ENCODE measurements at regions not wholly inside any gene's neighbourhood (a gene's known extent, or its start where the extent isn't known, plus 50 kb on each side); places are given as distances from the start of the nearest gene placed in this dataset.

DNA sequence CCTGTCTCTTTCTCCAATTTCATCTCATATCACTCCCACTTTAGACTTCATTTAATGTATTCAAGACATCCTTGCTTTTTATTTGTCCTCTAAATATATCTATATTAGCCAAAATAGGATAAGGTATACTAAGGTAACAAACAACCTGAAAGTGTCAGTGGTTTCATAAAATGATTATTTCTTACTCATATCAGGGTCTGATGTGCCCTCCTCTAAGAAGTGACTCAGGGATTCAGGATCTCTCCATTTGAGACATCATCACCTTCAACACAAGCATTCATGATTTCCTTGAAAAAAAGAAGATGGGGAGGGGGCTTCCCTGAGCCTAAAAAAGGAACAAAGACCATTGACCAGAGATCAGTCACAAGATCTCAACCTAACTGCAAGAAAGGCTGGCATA, 131.4 kb upstream of the POU2AF2 start:
- Histone ChIP-seq H4K20me1 (ENCODE audit: insufficient read depth) (no peaks in the 10 kb centered on the region; the same call in 1 of the 2 replicates), H3K27me3 (ENCODE audit: insufficient read depth, low read length) (peaks cover 4% of the 10 kb centered on the region; the same call in 1 of the 2 replicates), H3K4me3 (replicated peaks in 1 of 2; ENCODE audit: low read depth in 1 of 2, low read length in 2 of 2) (no peak overlapping the region), H3K9me3 (ENCODE audit: control insufficient read depth in 1 of 2, insufficient read depth in 1 of 2, low read depth in 1 of 2, low read length in 2 of 2) (no peaks in the 10 kb centered on the region), H3K9ac (ENCODE audit: low read length) (no peak overlapping the region), H3K27ac (ENCODE audit: low read depth, low read length) (no peak overlapping the region), H3K36me3 (ENCODE audit: control insufficient read depth in 1 of 2, insufficient read depth in 2 of 2, low read length in 2 of 2) (no peaks in the 10 kb centered on the region), H3K4me1 (ENCODE audit: control insufficient read depth in 1 of 2, insufficient read depth in 2 of 2, low read length in 2 of 2) (no peaks in the 10 kb centered on the region), H3K4me2 (ENCODE audit: low read length) (no peak overlapping the region), H2AFZ (ENCODE audit: low read depth, low read length, poor library complexity, severe bottlenecking) (no peak overlapping the region), H3K79me2 (ENCODE audit: insufficient read depth, low read length) (no peaks in the 10 kb centered on the region), H3K9me2 (ENCODE audit: insufficient read depth) (no peaks in the 10 kb centered on the region)
- CTCF ChIA-PET = no interaction called here
- no peak for DNase-seq (ENCODE audit: low read depth, low spot score)
- RAD21 ChIA-PET (ENCODE audit: low non-redundant PET in 1 of 2, low total read pairs in 2 of 2, uncharacterized antibody in 2 of 2, unreplicated experiment in 2 of 2) = no interaction called here
- BruUV-seq (replicated peaks) = no TSS peak
- intact Hi-C loops (cut with micrococcal nuclease) = no loop called here
- no peak for ATAC-seq
- TF ChIP-seq, protein P1, sequence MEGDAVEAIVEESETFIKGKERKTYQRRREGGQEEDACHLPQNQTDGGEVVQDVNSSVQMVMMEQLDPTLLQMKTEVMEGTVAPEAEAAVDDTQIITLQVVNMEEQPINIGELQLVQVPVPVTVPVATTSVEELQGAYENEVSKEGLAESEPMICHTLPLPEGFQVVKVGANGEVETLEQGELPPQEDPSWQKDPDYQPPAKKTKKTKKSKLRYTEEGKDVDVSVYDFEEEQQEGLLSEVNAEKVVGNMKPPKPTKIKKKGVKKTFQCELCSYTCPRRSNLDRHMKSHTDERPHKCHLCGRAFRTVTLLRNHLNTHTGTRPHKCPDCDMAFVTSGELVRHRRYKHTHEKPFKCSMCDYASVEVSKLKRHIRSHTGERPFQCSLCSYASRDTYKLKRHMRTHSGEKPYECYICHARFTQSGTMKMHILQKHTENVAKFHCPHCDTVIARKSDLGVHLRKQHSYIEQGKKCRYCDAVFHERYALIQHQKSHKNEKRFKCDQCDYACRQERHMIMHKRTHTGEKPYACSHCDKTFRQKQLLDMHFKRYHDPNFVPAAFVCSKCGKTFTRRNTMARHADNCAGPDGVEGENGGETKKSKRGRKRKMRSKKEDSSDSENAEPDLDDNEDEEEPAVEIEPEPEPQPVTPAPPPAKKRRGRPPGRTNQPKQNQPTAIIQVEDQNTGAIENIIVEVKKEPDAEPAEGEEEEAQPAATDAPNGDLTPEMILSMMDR (IDR thresholded peaks at IDR 0.05 in 2 of 3, conservative IDR thresholded peaks at IDR 0.05 in 1 of 3; ENCODE audit: borderline replicate concordance in 1 of 3, insufficient read depth in 1 of 3, low read depth in 2 of 3, low read length in 2 of 3) = no peak
- TF ChIP-seq CBX3 (IDR thresholded peaks at IDR 0.05; ENCODE audit: low read depth) = no peak
- TF ChIP-seq CEBPB (IDR thresholded peaks at IDR 0.05; ENCODE audit: low read depth) = no peak
- TF ChIP-seq YY1 (IDR thresholded peaks at IDR 0.05; ENCODE audit: extremely low read depth, insufficient replicate concordance, low read depth, low read length) = no peak
- TF ChIP-seq, protein P2, sequence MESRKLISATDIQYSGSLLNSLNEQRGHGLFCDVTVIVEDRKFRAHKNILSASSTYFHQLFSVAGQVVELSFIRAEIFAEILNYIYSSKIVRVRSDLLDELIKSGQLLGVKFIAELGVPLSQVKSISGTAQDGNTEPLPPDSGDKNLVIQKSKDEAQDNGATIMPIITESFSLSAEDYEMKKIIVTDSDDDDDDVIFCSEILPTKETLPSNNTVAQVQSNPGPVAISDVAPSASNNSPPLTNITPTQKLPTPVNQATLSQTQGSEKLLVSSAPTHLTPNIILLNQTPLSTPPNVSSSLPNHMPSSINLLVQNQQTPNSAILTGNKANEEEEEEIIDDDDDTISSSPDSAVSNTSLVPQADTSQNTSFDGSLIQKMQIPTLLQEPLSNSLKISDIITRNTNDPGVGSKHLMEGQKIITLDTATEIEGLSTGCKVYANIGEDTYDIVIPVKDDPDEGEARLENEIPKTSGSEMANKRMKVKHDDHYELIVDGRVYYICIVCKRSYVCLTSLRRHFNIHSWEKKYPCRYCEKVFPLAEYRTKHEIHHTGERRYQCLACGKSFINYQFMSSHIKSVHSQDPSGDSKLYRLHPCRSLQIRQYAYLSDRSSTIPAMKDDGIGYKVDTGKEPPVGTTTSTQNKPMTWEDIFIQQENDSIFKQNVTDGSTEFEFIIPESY (IDR thresholded peaks at IDR 0.05; ENCODE audit: extremely low read depth, insufficient replicate concordance, low read length) = no peak
- POLR2A ChIA-PET = no interaction called here
